K562 (cell line): ENCODE measurements at regions not wholly inside any gene's neighbourhood (a gene's known extent, or its start where the extent isn't known, plus 50 kb on each side); places are given as distances from the start of the nearest gene placed in this dataset.

Experiments
- ATAC-seq: fragments of 200-7000 bp; cut with Tn5 transposase; 3 replicates; pipeline ENCODE4 v1.9.1; 2020; ENCODE audit warnings: moderate library complexity
- BruUV-seq: library from RNA; stranded (reverse); fragments of 400-500 nt; replicated peaks from 2 replicates; lab custom pipeline; 2021; lab: Mats Ljungman, UMichigan
- CTCF ChIA-PET: fragments of 300-600 bp; formaldehyde crosslinking; extraction: SDS; loops from one replicate; lab custom pipeline; 2021; ENCODE audit warnings: low intra/inter-chr PET ratio; lab: Yijun Ruan, JAX
- POLR2A ChIA-PET: fragments of 300-600, 350-650 bp; sonication (Branson Sonifier 250); formaldehyde crosslinking; extraction: SDS; loops from one replicate; lab custom pipeline; 2021; ENCODE audit warnings: antibody characterized with exemption, inconsistent platforms; lab: Yijun Ruan, JAX
- DNase-seq, 4 experiments: peaks; one replicate each; pipeline versions ENCODE4 v3.0.0 to v3.0.0-alpha.2; 2011 to 2018; ENCODE audit warnings: low spot score in 3 of 4, mixed read lengths in 3 of 4; ENCODE audit errors: extremely low read depth in 1 of 4
- FAIRE-seq: peaks from 2 replicates; lab custom pipeline; 2011; peaks lifted over from hg19 to GRCh38; lab: Jason Lieb, UNC
- H2AFZ ChIP-seq: 2 replicates; pipeline ENCODE4 v1.6.0; 2011; ENCODE audit warnings: low read depth, low read length, control low read depth, inconsistent platforms
- H3K27ac ChIP-seq: fragments of 200-600 bp; 3 replicates; pipeline ENCODE4 v1.8.0; 2011; ENCODE audit warnings: low read depth, mild to moderate bottlenecking, control low read depth, inconsistent platforms, low read length, moderate library complexity, mixed read lengths; ENCODE audit errors: extremely low read depth
- H3K27me3 ChIP-seq, 2 experiments: fragments of 300-600 bp in 1 of 2; 2 replicates in 1 of 2; 3 replicates in 1 of 2; pipeline versions ENCODE4 v1.6.0 to v1.8.0; 2011; ENCODE audit warnings: inconsistent platforms in 2 of 2, low read length in 2 of 2, mild to moderate bottlenecking in 1 of 2, mixed read lengths in 1 of 2, moderate library complexity in 1 of 2; ENCODE audit not compliant: control insufficient read depth in 2 of 2, insufficient read depth in 2 of 2
- H3K36me3 ChIP-seq: fragments of 300-600 bp; 3 replicates; pipeline ENCODE4 v1.8.0; 2011; ENCODE audit warnings: mild to moderate bottlenecking, low read length, inconsistent platforms; ENCODE audit not compliant: control insufficient read depth, insufficient read depth
- H3K4me1 ChIP-seq, 2 experiments: fragments of 200-600 bp in 1 of 2; replicated peaks in 1 of 2; 2 replicates in 1 of 2; 3 replicates in 1 of 2; pipeline versions ENCODE4 v1.5.1 to v1.8.0; 2011; ENCODE audit warnings: inconsistent platforms in 2 of 2, low read length in 2 of 2, mild to moderate bottlenecking in 1 of 2, mixed read lengths in 1 of 2, moderate library complexity in 1 of 2; ENCODE audit not compliant: control insufficient read depth in 2 of 2, insufficient read depth in 2 of 2
- H3K4me2 ChIP-seq: 2 replicates; pipeline ENCODE4 v1.6.1; 2011; ENCODE audit warnings: low read length, control low read depth, inconsistent platforms, mixed read lengths; ENCODE audit not compliant: insufficient read depth
- H3K4me3 ChIP-seq: fragments of 200-600 bp; sonication (generic), shearing (Covaris generic); 2 replicates; pipeline ENCODE4 v1.5.1; 2016; ENCODE audit warnings: control low read depth, inconsistent platforms
- H3K79me2 ChIP-seq: fragments of 200-600 bp; 3 replicates; pipeline ENCODE4 v1.8.0; 2011; ENCODE audit warnings: low read length, inconsistent platforms; ENCODE audit not compliant: control insufficient read depth, insufficient read depth
- H3K9ac ChIP-seq, 2 experiments: 2 replicates each; pipeline versions ENCODE4 v1.6.0 to v1.6.1; 2011; ENCODE audit warnings: low read depth in 2 of 2, low read length in 2 of 2, control low read depth in 1 of 2, inconsistent platforms in 1 of 2, mild to moderate bottlenecking in 1 of 2, mixed read lengths in 1 of 2; ENCODE audit not compliant: insufficient read depth in 1 of 2
- H3K9me1 ChIP-seq: one replicate; pipeline ENCODE4 v1.6.0; 2011; ENCODE audit warnings: inconsistent platforms, mild to moderate bottlenecking, low read length, moderate library complexity; ENCODE audit not compliant: control insufficient read depth, insufficient read depth
- H3K9me3 ChIP-seq: replicated peaks from 2 replicates; pipeline ENCODE4 v1.5.1; 2011; ENCODE audit warnings: low read depth, low read length, inconsistent platforms; ENCODE audit not compliant: control insufficient read depth, insufficient read depth
- H4K20me1 ChIP-seq: replicated peaks from 2 replicates; pipeline ENCODE4 v1.6.1; 2011; ENCODE audit warnings: low read length, inconsistent platforms, mixed read lengths; ENCODE audit not compliant: control insufficient read depth, insufficient read depth
- ESRRA ChIP-seq: fragments of 450-650 bp; IDR thresholded peaks from 2 replicates; pipeline ENCODE4 v1.6.1; 2014; ENCODE audit warnings: low read depth, mild to moderate bottlenecking, moderate library complexity, borderline replicate concordance
- GTF2B ChIP-seq: IDR thresholded peaks from 2 replicates; pipeline ENCODE4 v1.6.1; 2011; ENCODE audit not compliant: insufficient read length; ENCODE audit errors: extremely low read depth
- HSF4 ChIP-seq: fragments of 250-450 bp; sonication (Bioruptor Pico); IDR thresholded peaks from 2 replicates; pipeline ENCODE4 v2.1.2; 2022; ENCODE audit warnings: mild to moderate bottlenecking, moderate library complexity, borderline replicate concordance
- ZBTB11 ChIP-seq, 3 experiments: fragments of 200-800 bp in 1 of 3; fragments of 250-450 bp in 1 of 3; fragments of 450-650 bp in 1 of 3; sonication (Bioruptor Pico) in 1 of 3; sonication (Bioruptor generic) in 1 of 3; formaldehyde crosslinking in 1 of 3; IDR thresholded peaks; 2 replicates each; pipeline versions ENCODE4 v1.6.1 to v1.8.0; 2016 to 2022; ENCODE audit warnings: mild to moderate bottlenecking in 2 of 3, missing genetic modification characterization in 2 of 3, missing compliant biosample characterization in 1 of 3, moderate library complexity in 1 of 3
- WGBS: fragments of 100-300 bp; shearing (Covaris generic); methylation state at CpG from one replicate; pipeline ENCODE4 v1.1.6; 2016; ENCODE audit warnings: low coverage, mixed read lengths; ENCODE audit not compliant: insufficient coverage; ENCODE audit errors: missing lambda C conversion rate; 5-methylcytosine and 5-hydroxymethylcytosine counted together
- in situ Hi-C: fragments of 300-500 bp; cut with MboI; formaldehyde crosslinking; loops from 4 replicates; pipeline ENCODE4 v1.15.0; 2018; ENCODE audit warnings: inconsistent platforms, mixed read lengths
- intact Hi-C: fragments of 100-400 bp; cut with micrococcal nuclease; formaldehyde crosslinking; loops from 2 replicates; pipeline ENCODE4 v1.14.2; 2022

GRCh38 chr15:62588938-62589670 is 424.0 kb upstream of the C2CD4B start:
- FAIRE-seq (no peak), ATAC-seq (no peak), DNase-seq (no peak)
- Histone ChIP-seq H3K4me2 (no peak overlapping the region), H3K79me2 (no peaks in the 10 kb centered on the region), H3K27me3 (peaks cover 0 to 6% of the 10 kb centered on the region in 2 experiments; a peak in 1 of 5 replicates), H3K9me1 (no peaks in the 10 kb centered on the region), H3K4me1 (no peaks in the 10 kb centered on the region), H3K9me3 (no peaks in the 10 kb centered on the region), H3K27ac (no peak overlapping the region), H3K4me3 (no peak overlapping the region), H3K36me3 (no peaks in the 10 kb centered on the region), H4K20me1 (no peaks in the 10 kb centered on the region), H3K9ac (no peak overlapping the region), H2AFZ (no peak overlapping the region)
- POLR2A ChIA-PET: no interaction called here
- 0% methylated on average over 5 of the region's 5 CpGs for WGBS
- in situ Hi-C loops (no loop called here), intact Hi-C loops (no loop called here)
- CTCF ChIA-PET: no interaction called here
- BruUV-seq: no TSS peak
- TF ChIP-seq ZBTB11 (CRISPR knock-in tag; IDR thresholded peaks at IDR 0.05) (no peak), HSF4 (no peak), GTF2B (no peak), ESRRA (no peak)
